NCI-H774 (cell line): ENCODE measurements at regions not wholly inside any gene's neighbourhood (a gene's known extent, or its start where the extent isn't known, plus 50 kb on each side); places are given as distances from the start of the nearest gene placed in this dataset.

Source experiments
- DNase-seq: peaks from one replicate; lab custom pipeline; 2025; lab: John Stamatoyannopoulos, UW

GRCh38 chr3:7913283-7913682 is 588.3 kb upstream of the LMCD1 start:
- no peak for DNase-seq

GRCh38 chr3:7915356-7915755 is 586.3 kb upstream of the LMCD1 start:
- no peak for DNase-seq

GRCh38 chr3:7917443-7918151 is 584.0 kb upstream of the LMCD1 start:
- no peak for DNase-seq

- DNase-seq, result no peak
Measured at GRCh38 chr3:7920211-7920610, 581.4 kb upstream of the LMCD1 start.

GRCh38 chr3:7924228-7924627 is 577.4 kb upstream of the LMCD1 start:
- no peak for DNase-seq

- DNase-seq, result no peak
Measured at GRCh38 chr3:7927015-7927414, 574.6 kb upstream of the LMCD1 start.

GRCh38 chr3:7927864-7928263 is 573.8 kb upstream of the LMCD1 start:
- DNase-seq, result no peak

GRCh38 chr3:7929319-7929889 is 572.2 kb upstream of the LMCD1 start:
- no peak for DNase-seq

GRCh38 chr3:7934362-7934761 is 567.3 kb upstream of the LMCD1 start:
- no peak for DNase-seq

GRCh38 chr3:7947930-7948329 is 553.7 kb upstream of the LMCD1 start:
- DNase-seq, result no peak

- no peak for DNase-seq
Measured at GRCh38 chr3:7950890-7951289, 550.7 kb upstream of the LMCD1 start.

- DNase-seq, result no peak
Measured at GRCh38 chr3:7953449-7954014, 548.1 kb upstream of the LMCD1 start.

- DNase-seq, result no peak
Measured at GRCh38 chr3:7957024-7957423, 544.6 kb upstream of the LMCD1 start.

GRCh38 chr3:7959094-7959493 is 542.5 kb upstream of the LMCD1 start:
- DNase-seq, result no peak

GRCh38 chr3:7960601-7961000 is 541.0 kb upstream of the LMCD1 start:
- no peak for DNase-seq

- no peak for DNase-seq
Measured at GRCh38 chr3:7962301-7962700, 539.3 kb upstream of the LMCD1 start.

- DNase-seq, result no peak
Measured at GRCh38 chr3:7964899-7965298, 536.7 kb upstream of the LMCD1 start.

GRCh38 chr3:7973006-7973405 is 528.6 kb upstream of the LMCD1 start:
- DNase-seq, result no peak

- no peak for DNase-seq
Measured at GRCh38 chr3:7977245-7978086, 524.2 kb upstream of the LMCD1 start.

GRCh38 chr3:7978087-7978422 is 523.6 kb upstream of the LMCD1 start:
- no peak for DNase-seq

GRCh38 chr3:7982126-7982525 is 519.5 kb upstream of the LMCD1 start:
- no peak for DNase-seq

GRCh38 chr3:7999384-7999783 is 502.2 kb upstream of the LMCD1 start:
- DNase-seq, result no peak

- DNase-seq, result no peak
Measured at GRCh38 chr3:8001307-8001706, 500.3 kb upstream of the LMCD1 start.
